Breast epithelium (tissue), 3 donors: ENCODE measurements at regions not wholly inside any gene's neighbourhood (a gene's known extent, or its start where the extent isn't known, plus 50 kb on each side); places are given as distances from the start of the nearest gene placed in this dataset.

Experiments used
- POLR2A ChIP-seq: fragments of 450-650 bp; IDR thresholded peaks from one replicate; pipeline ENCODE4 v1.6.1; 2016; ENCODE audit warnings: antibody characterized with exemption, mild to moderate bottlenecking, moderate library complexity
- POLR2AphosphoS5 ChIP-seq, 3 donors: sonication (generic); formaldehyde crosslinking; IDR thresholded peaks; one replicate each; pipeline ENCODE4 v1.6.1; 2017; ENCODE audit warnings: antibody characterized with exemption in 3 of 3
- TF ChIP-seq, protein P1 (sequence below), 3 donors: fragments of 450-650 bp; IDR thresholded peaks; one replicate each; pipeline ENCODE4 v1.5.1; 2016 to 2017; ENCODE audit warnings: antibody characterized with exemption in 3 of 3, mild to moderate bottlenecking in 3 of 3, moderate library complexity in 3 of 3

DNA sequence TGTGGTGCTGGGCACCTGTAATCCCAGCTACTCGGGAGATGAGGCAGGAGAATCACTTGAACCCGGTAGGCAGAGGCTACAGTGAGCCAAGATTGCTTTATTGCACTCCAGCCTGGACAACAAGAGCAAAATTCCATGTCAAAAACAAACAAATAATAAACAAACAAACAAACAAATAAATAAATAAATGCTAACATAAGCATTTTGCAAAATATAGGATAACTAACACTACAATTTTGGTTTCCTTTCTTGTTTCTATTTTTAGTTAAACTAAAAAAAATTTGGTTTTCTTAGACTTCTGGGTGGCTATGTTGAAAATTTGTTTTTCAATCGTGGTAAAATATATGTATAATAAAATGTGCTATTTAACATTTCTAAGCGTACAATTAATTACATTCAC lies 115.0 kb upstream of the ZNF516 start:
- TF ChIP-seq, protein P1, sequence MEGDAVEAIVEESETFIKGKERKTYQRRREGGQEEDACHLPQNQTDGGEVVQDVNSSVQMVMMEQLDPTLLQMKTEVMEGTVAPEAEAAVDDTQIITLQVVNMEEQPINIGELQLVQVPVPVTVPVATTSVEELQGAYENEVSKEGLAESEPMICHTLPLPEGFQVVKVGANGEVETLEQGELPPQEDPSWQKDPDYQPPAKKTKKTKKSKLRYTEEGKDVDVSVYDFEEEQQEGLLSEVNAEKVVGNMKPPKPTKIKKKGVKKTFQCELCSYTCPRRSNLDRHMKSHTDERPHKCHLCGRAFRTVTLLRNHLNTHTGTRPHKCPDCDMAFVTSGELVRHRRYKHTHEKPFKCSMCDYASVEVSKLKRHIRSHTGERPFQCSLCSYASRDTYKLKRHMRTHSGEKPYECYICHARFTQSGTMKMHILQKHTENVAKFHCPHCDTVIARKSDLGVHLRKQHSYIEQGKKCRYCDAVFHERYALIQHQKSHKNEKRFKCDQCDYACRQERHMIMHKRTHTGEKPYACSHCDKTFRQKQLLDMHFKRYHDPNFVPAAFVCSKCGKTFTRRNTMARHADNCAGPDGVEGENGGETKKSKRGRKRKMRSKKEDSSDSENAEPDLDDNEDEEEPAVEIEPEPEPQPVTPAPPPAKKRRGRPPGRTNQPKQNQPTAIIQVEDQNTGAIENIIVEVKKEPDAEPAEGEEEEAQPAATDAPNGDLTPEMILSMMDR (IDR thresholded peaks at IDR 0.05): no peak
- TF ChIP-seq POLR2AphosphoS5 (IDR thresholded peaks at IDR 0.05): no peak
- no peak for TF ChIP-seq POLR2A
